Activated naive CD4-positive, alpha-beta T cell treated with anti-CD3 and anti-CD28 coated beads, Interleukin-2, amount 50 U/mL, for 72 hours (primary cell): ENCODE measurements at regions not wholly inside any gene's neighbourhood (a gene's known extent, or its start where the extent isn't known, plus 50 kb on each side); places are given as distances from the start of the nearest gene placed in this dataset.

Source experiments
- ATAC-seq, 2 donors: fragments of 150-1000 bp; cut with Tn5 transposase; 2 replicates each; pipeline ENCODE4 v1.10.0; 2021; ENCODE audit warnings: mild to moderate bottlenecking in 2 of 2, moderate library complexity in 2 of 2
- DNase-seq, 2 donors: peaks; one replicate each; pipeline ENCODE4 v3.0.0; 2021 to 2022; ENCODE audit warnings: low spot score in 2 of 2
- H3K27ac Mint-ChIP-seq, 2 donors: one replicate each; pipeline ENCODE4 v1.8.0; 2022; ENCODE audit warnings: mild to moderate bottlenecking in 2 of 2, mixed read lengths in 2 of 2
- H3K36me3 Mint-ChIP-seq, 2 donors: one replicate each; pipeline ENCODE4 v1.8.0; 2022; ENCODE audit warnings: mixed read lengths in 2 of 2
- H3K9me3 Mint-ChIP-seq, 2 donors: one replicate each; pipeline ENCODE4 v1.8.0; 2022; ENCODE audit warnings: mixed read lengths in 2 of 2

DNA sequence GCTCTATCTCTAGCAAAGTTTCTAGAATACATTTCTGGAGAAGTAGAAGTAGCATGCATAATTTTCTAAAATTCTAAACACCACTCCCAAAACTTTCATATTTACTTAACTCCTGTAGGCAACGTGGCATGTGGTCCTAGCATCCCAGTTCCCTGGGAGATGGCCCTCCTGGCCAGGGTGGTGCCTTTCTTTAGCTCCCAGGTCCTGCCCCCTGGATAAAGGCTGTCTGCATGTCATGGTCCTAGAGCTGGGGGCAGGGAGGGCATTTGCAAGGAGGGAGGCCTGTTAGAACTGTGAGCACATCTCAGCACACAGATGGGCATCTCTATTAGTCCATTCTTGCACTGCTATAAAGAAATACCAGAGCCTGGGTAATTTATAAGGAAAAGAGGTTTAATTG is 485.6 kb upstream of the SULF2 start:
- peaks cover 0 to 6% of the 10 kb centered on the region in 2 donors for H3K36me3 Mint-ChIP-seq
- no peak overlapping the region for H3K27ac Mint-ChIP-seq
- no peak for DNase-seq
- H3K9me3 Mint-ChIP-seq = peaks cover 0 to 6% of the 10 kb centered on the region in 2 donors
- ATAC-seq = no peak

DNA sequence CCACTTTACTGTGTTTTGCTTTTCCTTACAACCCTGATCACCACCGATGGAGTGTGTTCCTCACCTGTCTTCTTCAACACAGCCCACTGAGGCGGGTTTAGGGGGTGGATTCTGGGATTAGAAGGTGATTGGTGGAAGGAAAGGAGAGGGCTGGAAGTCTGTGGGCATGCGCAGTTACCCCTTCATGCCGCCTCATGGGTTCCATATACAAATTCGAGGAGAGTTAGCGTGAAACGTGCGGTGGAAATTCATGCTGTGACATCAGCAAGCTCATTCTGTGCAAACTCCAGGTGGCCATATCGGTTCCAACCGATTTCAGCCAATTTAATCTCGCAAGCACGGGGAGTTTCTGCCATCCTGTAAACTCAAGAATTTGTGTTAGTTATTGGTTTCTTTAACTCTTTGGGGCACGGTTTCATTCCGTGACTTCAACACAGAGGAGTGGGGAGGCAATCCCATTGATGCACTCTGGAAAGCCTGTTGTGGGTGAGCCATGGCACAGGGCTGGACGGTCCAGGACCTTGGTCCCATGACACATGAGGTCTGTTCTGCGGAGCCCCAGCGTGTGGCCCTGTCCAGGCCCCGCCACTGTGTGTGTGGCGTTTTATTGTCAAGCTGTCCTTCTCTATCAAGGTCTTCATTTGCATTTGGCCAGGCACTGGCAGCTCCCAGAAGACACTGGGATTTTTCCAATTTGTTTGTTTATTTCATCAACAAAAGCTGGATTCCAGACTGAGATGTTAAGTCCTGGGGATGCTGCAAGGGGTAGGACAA is 482.8 kb upstream of the SULF2 start:
- Mint-ChIP-seq H3K36me3 (peaks cover 0 to 4% of the 10 kb centered on the region in 2 donors), H3K27ac (no peak overlapping the region), H3K9me3 (peaks cover 0 to 4% of the 10 kb centered on the region in 2 donors)
- ATAC-seq (no peak), DNase-seq (no peak)

DNA sequence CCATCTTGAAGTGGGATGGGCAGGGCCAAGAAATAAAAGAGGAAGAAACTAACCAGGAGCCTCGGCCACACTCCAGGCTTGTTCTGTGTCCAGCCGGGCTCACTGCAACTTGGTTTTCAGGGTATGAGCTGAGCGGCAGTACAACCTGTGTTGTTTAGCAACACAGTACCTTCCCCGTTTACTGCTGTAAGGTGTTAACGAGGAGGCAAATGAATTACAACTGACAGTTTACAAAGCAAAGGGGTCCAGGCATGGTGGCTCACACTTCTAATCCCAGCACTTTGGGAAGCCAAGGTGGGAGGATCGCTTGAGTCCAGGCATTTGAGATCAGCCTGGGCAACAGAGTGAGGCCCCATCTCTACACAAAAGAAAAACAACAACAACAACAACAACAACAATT is 481.3 kb upstream of the SULF2 start:
- H3K9me3 Mint-ChIP-seq = no peaks in the 10 kb centered on the region
- H3K27ac Mint-ChIP-seq = no peak overlapping the region
- H3K36me3 Mint-ChIP-seq = no peaks in the 10 kb centered on the region
- no peak for DNase-seq
- ATAC-seq = no peak

DNA sequence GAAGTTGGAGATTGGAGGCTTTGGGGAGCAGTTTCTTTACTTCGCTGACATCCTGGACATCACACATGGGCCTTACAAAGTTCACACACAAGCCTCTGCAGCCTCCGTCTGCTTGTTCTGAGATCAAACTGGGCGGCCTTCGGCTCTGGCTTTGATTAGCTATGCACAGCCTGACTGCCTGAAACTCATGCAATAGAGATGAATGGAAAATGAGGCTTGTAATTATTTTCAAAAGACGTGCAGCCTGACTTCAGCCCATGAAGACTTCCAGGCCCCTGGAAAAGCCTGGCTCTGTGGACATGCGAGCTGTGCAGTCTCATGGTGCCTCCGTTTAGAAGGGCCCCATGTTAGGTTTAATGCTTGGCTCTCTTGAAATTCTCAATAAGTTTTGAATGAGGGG is 480.5 kb upstream of the SULF2 start:
- no peak for DNase-seq
- no peak for ATAC-seq
- H3K27ac Mint-ChIP-seq = no peak overlapping the region
- no peaks in the 10 kb centered on the region for H3K36me3 Mint-ChIP-seq
- no peaks in the 10 kb centered on the region for H3K9me3 Mint-ChIP-seq

DNA sequence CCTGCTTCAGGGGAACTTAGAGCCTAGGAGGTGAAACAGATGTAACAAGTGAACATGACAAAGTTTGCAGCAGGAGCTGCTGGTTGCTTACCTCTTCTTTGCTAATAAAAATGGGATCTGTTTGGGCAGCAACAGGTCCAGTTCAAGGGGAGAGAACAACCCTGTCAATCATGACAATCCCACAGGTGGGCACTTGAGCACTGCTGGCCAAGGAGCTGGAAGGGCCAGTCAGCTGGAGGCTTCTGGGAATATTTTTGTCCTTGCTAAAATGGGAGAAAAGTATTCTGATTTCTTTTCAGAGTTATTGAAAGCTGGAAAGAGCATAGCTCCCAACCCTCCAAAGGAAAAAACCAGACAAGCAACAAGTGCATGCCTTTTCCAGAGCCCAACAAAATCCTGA is 477.7 kb upstream of the SULF2 start:
- ATAC-seq = no peak
- no peaks in the 10 kb centered on the region for H3K9me3 Mint-ChIP-seq

DNA sequence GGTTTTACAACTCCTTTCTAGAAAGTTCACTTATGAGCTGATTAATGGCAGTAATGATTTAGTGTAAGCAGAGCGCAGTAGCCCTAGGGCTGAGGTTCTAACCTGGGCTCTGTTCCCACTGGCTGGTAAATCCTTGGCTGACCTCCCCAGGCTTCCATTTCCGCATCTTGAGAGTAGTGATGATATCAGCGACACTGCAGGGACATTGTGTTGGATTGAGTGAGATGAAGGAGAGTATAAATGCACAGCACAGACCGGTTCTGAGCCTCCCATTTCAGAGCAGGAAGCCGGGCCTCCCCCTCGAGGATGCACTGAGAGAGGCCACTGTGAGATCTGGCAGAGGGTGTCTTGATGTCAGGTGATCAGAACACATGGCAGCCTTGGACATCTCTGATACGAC is 477.2 kb upstream of the SULF2 start:
- no peak for DNase-seq
- Mint-ChIP-seq H3K36me3 (no peaks in the 10 kb centered on the region), H3K27ac (no peak overlapping the region), H3K9me3 (no peaks in the 10 kb centered on the region)
- ATAC-seq = no peak

More for the DNA sequence above, 477.7 kb upstream of the SULF2 start:
- no peak overlapping the region for H3K27ac Mint-ChIP-seq
- H3K36me3 Mint-ChIP-seq = no peaks in the 10 kb centered on the region
- no peak for DNase-seq

DNA sequence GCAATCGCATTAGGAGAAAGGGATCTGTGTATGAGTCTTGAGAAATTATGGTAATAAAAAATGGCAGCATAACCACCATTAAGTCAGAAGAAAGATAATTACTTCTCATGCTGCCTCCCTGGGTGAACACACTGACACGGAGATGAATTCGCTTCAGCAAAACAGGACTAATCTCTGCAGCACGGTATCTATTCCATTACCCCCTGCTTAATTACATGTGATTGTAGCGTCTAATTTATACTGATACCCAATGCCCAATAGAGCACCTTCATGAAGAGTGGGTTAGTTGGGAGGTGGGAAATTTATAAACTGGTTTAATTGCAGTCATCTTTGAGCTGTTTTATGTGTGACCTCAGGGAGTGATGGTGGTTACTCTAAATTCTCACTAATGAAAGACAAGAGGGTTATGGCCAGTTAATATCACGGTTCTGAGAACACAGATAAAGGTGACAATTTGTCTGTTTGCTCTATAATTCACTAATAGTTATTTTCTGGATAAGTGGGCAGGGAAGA is 476.2 kb upstream of the SULF2 start:
- ATAC-seq = no peak

DNA sequence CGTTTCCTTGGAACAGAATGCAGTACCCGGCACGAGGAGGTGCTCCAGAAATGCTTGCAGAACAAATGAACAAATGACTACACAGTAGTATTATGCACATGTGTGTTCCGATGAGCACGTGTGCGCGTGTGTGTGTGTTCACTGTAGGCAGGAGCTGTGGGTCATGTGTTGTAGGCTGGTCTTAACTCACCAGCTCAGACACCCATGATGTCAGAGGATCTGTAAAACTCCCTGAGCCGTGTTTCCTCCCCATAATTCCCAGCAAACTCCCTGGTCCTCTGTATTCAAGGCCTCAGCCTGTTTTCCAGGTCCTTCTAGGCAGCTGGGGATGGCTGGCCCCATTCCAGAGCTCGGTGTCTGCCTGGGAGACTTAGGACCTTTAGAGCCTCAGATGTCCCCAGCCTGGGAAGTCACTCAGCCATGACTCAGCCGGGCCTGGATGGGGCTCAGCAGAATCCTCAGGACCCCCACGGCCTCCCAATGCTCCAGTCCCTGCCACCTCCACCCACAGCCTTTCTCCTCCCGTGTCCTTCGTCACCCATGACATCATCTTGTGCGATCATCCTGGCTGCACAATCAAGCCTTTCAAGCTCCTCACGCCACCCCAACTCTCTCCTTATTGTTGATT is 475.0 kb upstream of the SULF2 start:
- DNase-seq (no peak), ATAC-seq (no peak)
- H3K27ac Mint-ChIP-seq = no peak overlapping the region
- H3K36me3 Mint-ChIP-seq = peaks cover 0 to 4% of the 10 kb centered on the region in 2 donors
- H3K9me3 Mint-ChIP-seq = peaks cover 0 to 3% of the 10 kb centered on the region in 2 donors

More for the DNA sequence above, 476.2 kb upstream of the SULF2 start:
- Mint-ChIP-seq H3K36me3 (no peaks in the 10 kb centered on the region), H3K9me3 (no peaks in the 10 kb centered on the region), H3K27ac (no peak overlapping the region)
- DNase-seq = no peak

DNA sequence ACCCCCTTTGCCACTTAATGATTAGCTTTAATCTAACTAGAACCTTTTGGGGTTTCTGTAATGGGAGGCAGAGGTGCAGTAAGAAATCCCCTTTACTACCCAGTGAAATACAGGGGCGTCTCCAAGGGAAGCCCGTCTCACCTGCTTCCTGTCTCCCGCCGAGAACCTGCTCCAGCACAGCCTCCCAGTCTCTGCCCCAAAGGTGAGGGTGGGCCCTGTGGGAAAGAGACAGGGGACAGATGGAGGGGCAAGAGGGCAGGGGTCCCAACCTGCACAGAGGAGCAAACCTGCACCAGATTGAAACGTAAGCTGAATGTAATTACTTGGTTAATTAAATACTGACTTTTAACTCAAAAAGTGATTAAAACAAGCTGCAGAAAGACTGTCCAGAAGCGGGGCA is 474.2 kb upstream of the SULF2 start:
- peaks cover 0 to 3% of the 10 kb centered on the region in 2 donors for H3K9me3 Mint-ChIP-seq
- no peak overlapping the region for H3K27ac Mint-ChIP-seq
- ATAC-seq = no peak
- no peak for DNase-seq
- peaks cover 0 to 4% of the 10 kb centered on the region in 2 donors for H3K36me3 Mint-ChIP-seq

DNA sequence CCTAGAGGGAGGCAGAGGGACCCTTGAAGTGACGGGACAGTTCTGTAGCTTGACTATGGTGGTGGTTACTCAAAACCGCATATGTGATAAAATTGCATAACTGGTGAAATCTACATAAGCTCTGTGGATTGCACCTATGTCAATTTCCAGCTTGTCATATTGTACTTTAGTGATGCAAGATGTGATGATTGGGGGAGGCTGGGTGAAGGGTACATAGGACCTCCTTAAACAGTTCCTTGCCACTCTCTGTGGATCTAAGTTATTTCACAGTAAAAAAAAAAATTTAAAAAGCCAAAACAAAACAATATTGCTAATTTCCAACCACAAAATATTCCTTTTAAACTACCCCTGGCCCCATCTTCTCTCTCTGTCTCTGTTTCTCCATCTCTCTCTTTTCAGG is 472.6 kb upstream of the SULF2 start:
- Mint-ChIP-seq H3K27ac (no peak overlapping the region), H3K9me3 (peaks cover 0 to 3% of the 10 kb centered on the region in 2 donors), H3K36me3 (peaks cover 0 to 4% of the 10 kb centered on the region in 2 donors)
- DNase-seq = no peak
- no peak for ATAC-seq

DNA sequence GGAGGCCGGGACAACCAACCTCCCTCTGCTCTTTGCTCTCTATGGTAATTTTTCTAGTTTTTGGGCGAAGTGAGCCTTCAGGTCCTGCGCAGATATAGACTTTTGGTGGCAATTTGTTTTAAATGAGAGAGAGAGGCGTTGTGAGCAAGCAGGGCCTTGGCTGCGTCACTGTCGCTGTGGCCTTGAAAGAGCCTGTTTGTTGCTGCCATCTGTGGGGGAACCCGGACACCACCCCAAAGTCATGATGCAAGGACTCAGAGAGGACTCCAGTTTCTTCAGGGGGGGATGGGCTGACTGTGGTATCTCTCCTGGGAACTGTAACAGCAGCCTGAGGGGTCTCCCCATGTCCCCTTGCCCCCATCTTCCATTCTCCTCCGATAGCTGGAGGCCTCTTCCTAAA is 462.7 kb upstream of the SULF2 start:
- DNase-seq = no peak
- no peaks in the 10 kb centered on the region for H3K9me3 Mint-ChIP-seq
- no peak for ATAC-seq

DNA sequence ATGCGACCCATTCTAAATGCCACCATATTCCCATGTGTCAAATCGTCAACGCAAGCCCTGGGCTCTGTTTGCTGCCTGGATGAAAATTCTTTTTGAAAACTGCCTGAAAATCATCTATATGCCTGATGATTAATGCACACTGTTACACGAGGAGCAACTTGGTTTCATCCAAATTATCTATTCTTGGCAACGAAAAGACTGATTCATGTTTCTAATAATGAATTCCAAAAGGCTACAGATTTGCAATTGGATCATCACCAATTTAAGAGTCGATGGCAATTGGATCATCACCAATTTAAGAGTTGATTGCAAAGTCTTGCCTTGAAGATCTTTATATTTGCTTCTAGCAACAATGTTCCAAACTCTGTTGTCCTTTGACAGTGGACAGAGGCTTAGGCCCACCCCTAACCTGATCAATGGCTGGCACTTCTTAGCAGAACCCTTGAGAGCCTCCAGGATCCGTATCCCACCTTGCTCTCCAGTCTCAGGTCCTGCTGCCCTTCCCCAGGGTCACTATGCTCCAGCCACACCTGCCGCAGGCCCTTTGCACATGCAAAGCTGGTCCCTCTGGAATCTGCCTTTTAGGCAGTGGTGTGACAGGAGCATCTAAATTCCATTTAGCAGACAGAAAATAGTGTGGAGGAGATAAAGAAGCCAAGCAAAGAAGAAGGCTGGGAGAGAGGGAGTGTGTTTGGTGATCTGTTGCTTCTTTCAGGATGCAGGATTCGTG is 460.9 kb upstream of the SULF2 start:
- H3K27ac Mint-ChIP-seq = no peak overlapping the region
- no peaks in the 10 kb centered on the region for H3K9me3 Mint-ChIP-seq
- no peaks in the 10 kb centered on the region for H3K36me3 Mint-ChIP-seq
- ATAC-seq (no peak), DNase-seq (no peak)

More for the DNA sequence above, 462.7 kb upstream of the SULF2 start:
- Mint-ChIP-seq H3K27ac (no peak overlapping the region), H3K36me3 (no peaks in the 10 kb centered on the region)

DNA sequence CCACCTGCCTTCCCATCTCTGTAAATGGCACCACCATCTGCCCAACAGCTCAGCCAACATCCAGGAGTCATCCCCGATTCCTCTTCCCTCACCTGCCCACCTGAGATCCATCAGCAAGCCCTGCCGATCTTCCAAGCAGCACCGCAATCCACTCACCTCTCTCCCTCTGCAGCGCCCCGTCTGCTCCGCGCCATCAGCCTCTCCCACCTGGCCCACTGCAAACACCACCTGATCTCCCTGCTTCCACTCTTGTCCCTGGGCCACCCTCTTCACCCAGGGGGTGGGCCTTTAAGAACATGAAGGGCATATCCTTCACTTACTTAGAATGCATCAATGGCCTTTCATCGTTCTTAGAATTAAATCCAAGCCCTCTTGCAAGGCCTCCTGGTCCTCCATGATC is 457.3 kb upstream of the SULF2 start:
- Mint-ChIP-seq H3K36me3 (no peaks in the 10 kb centered on the region), H3K9me3 (no peaks in the 10 kb centered on the region), H3K27ac (no peak overlapping the region)
- DNase-seq (no peak), ATAC-seq (no peak)

DNA sequence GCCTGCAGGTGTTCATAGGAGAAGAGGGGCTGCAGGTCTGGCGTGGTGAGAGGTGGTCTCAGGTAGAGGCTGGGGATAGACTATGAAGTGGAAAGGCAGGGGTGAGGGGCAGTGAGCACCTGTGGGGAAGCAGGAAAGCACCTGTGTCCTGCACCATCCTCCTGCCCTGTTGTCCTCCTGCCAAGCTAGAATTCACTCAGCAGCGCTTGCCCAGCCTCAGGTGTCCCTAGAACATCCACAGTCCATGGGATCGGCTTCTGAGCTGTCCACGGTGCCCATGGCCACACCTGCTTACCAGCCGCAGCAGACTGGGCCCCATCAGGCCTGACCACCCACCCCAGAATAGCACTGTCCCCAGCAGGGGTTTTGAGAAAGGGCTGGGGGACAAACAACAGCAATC is 456.2 kb upstream of the SULF2 start:
- no peak for ATAC-seq
- H3K27ac Mint-ChIP-seq = no peak overlapping the region
- no peak for DNase-seq
- no peaks in the 10 kb centered on the region for H3K9me3 Mint-ChIP-seq
- H3K36me3 Mint-ChIP-seq = no peaks in the 10 kb centered on the region

DNA sequence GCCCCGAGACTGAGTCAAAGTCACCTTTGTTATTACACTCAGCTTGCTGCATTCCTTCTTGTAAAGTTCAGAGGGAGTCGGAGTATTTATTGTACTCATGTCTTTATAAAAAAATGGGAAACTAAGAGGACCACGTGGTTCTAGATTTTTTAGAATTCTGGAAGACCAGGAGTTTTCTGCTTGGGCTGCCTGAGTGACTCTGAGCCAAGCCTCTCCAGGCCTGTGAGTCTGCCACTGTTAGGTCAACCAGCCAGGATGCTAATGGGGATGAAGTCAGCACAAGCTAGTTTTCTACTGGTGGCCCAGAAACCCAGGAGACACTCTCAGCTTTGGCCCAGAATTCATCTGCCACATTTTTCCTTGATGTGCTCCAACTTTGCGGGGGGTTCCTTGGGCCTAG is 453.5 kb upstream of the SULF2 start:
- H3K36me3 Mint-ChIP-seq = no peaks in the 10 kb centered on the region

DNA sequence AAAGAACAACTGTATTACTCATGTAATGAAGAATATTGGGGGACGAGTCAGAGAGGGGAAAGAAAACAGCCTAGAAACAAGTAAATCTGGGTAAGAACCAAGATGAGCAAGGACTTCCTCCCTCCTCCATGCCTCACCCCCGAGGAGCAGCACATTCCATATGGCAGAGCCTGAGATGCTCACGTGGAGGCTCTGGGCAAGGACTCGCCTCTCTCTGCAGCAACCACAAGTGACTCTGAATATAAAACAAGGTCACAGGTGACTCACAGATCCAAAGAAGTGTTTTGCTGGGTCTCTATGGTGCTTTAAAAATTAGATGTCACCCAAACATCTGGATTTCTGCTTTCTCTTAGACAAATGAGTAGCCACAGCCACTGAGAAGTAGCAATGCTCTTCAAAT is 453.0 kb upstream of the SULF2 start:
- no peak for ATAC-seq
- Mint-ChIP-seq H3K27ac (no peak overlapping the region), H3K9me3 (peaks cover 0 to 5% of the 10 kb centered on the region in 2 donors), H3K36me3 (no peaks in the 10 kb centered on the region)
- DNase-seq = no peak

More for the DNA sequence above, 453.5 kb upstream of the SULF2 start:
- no peak for ATAC-seq
- no peak for DNase-seq
- H3K9me3 Mint-ChIP-seq = peaks cover 0 to under 1% of the 10 kb centered on the region in 2 donors
- H3K27ac Mint-ChIP-seq = no peak overlapping the region
